NCI-H146 treated with DMSO at 0.1 percent for 48 hours (cell line): ENCODE measurements at regions not wholly inside any gene's neighbourhood (a gene's known extent, or its start where the extent isn't known, plus 50 kb on each side); places are given as distances from the start of the nearest gene placed in this dataset.
"Not testable (repeated sequence)": the region's sequence is repeated elsewhere in the genome, so short reads cannot be mapped to it uniquely, and the experiment has no call there.

ENCODE experiments used
- DNase-seq: peaks from one replicate; lab custom pipeline; 2025; ENCODE audit not compliant: unreplicated experiment; lab: John Stamatoyannopoulos, UW

GRCh38 chr18:9009703-9010488 lies 92.6 kb upstream of the NDUFV2 start:
- no peak for DNase-seq

- DNase-seq: no peak
Observed at GRCh38 chr18:9011431-9011830, 91.1 kb upstream of the NDUFV2 start.

- no peak for DNase-seq
Observed at GRCh38 chr18:9013926-9014373, 88.5 kb upstream of the NDUFV2 start.

GRCh38 chr18:9015689-9016088 lies 86.8 kb upstream of the NDUFV2 start:
- DNase-seq: no peak

- DNase-seq: no peak
Observed at GRCh38 chr18:9016633-9017166, 85.8 kb upstream of the NDUFV2 start.

- DNase-seq: no peak
Observed at GRCh38 chr18:9017167-9017904, 85.2 kb upstream of the NDUFV2 start.

GRCh38 chr18:9017905-9018227 lies 84.6 kb upstream of the NDUFV2 start:
- DNase-seq: no peak

GRCh38 chr18:9019135-9019534 lies 83.4 kb upstream of the NDUFV2 start:
- DNase-seq: no peak

GRCh38 chr18:9020221-9020620 lies 82.3 kb upstream of the NDUFV2 start:
- no peak for DNase-seq

GRCh38 chr18:9021458-9021857 lies 81.0 kb upstream of the NDUFV2 start:
- DNase-seq: no peak

GRCh38 chr18:9022397-9023155 lies 79.9 kb upstream of the NDUFV2 start:
- no peak for DNase-seq

GRCh38 chr18:9024031-9024646 lies 78.4 kb upstream of the NDUFV2 start:
- not testable (repeated sequence) for DNase-seq

- no peak for DNase-seq
Observed at GRCh38 chr18:9025091-9025838, 77.2 kb upstream of the NDUFV2 start.

- no peak for DNase-seq
Observed at GRCh38 chr18:9029131-9029530, 73.4 kb upstream of the NDUFV2 start.

GRCh38 chr18:9032519-9032918 lies 70.0 kb upstream of the NDUFV2 start:
- DNase-seq: no peak

GRCh38 chr18:9038277-9038871 lies 64.1 kb upstream of the NDUFV2 start:
- DNase-seq: no peak

- no peak for DNase-seq
Observed at GRCh38 chr18:9039441-9040071, 62.9 kb upstream of the NDUFV2 start.

- no peak for DNase-seq
Observed at GRCh38 chr18:9042766-9043481, 59.6 kb upstream of the NDUFV2 start.

- DNase-seq: no peak
Observed at GRCh38 chr18:9043581-9043980, 58.9 kb upstream of the NDUFV2 start.
